HG03575 (cell line): ENCODE measurements at regions not wholly inside any gene's neighbourhood (a gene's known extent, or its start where the extent isn't known, plus 50 kb on each side); places are given as distances from the start of the nearest gene placed in this dataset.

Experiments used
- ATAC-seq: cut with Tn5 transposase; IDR thresholded peaks from one replicate; pipeline ENCODE4 v1.9.1; 2021; ENCODE audit not compliant: unreplicated experiment, insufficient number of reproducible peaks, low FRiP score; ENCODE audit errors: extremely low read depth

DNA sequence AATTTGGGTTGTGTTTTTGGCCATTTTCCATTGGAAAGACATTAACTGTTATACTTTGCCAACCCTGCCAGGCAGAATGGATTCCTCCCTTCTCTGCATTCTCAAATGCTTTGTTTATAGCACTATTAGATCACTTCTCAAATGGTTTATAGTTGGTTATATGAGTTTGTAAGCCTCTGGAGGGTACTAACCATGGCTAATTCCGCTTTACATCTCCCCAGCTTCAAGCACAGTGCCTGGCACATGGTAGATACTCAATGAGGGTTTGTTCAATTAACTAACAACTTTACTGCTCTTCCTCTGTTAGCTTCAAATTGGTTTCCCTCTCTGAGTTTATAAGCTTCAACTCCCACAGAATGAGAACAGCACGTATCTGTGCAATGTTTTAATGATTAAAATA is 213.5 kb downstream of the SOX11 start:
- no peak for ATAC-seq

GRCh38 chr2:5908071-5908470 is 215.9 kb downstream of the SOX11 start:
- ATAC-seq = no peak

GRCh38 chr2:5911718-5912117 is 219.5 kb downstream of the SOX11 start:
- no peak for ATAC-seq

DNA sequence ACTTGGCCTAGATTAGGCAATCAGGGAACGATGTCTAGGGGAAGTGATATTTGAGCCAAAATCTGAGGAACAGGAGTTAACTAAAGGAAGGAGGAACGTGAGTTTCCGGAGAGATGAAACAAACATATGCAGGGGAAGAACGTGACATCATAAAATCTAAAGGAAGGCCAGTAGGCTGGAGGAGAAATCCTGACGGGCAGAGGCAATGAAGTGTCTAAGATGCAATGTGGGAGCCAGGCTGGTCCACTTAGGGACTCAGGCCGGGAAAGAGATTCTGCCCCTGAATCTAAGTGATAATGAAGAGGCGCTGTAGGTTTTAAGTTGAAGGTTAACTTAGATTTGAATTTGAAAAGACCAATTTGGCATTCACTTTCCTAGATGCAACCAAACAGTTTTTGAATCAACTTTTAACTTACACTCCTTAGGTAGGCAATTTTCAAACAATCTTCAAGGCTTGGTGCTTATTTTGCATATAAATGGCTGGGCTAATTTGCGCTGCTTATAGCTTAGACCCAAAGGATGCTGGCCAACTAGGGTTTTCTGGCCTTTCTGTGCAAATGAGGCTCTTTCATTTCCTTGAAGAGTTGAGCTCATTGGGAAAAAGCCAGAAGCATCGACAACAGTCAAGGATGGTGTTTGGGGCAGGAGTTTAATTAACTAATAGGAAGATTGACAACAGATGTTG is 221.7 kb downstream of the SOX11 start:
- ATAC-seq = no peak

DNA sequence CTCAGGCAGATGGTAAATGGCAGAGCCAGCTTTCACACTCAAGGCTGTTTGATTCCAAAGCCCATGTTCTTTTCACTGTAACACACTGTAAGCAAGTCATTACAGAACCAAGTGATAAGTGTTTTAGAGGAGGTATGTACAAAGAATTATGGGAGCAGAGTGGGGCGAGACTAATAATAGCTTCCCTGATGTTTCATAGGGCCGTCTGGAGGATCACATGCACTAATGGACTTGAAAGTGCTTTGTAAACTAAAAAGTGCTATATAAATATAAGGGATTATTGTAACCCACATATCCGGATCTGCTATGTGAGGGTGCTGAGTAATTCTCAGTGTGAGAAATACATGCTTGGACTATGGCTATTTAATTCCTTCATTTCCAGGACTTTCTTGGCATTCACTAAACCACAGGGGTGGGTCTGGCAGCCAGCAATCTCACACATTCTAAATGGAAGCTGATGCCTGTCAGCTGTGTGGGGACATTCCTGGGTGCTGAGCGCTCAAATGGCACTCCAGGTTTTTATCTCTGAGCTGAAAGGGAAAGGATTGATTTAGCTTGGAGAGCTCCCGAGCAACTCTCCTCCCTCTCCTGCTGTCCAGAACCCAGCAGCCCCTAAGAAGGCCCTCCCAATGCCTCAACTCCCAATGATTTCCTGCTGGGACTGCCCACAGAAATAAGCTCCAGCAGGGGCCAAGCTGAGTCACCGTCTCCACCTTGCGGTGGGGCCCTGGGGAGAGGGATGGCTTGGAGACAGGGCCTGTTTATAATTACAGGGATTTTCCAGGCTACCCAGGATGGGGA is 222.8 kb downstream of the SOX11 start:
- ATAC-seq = no peak

DNA sequence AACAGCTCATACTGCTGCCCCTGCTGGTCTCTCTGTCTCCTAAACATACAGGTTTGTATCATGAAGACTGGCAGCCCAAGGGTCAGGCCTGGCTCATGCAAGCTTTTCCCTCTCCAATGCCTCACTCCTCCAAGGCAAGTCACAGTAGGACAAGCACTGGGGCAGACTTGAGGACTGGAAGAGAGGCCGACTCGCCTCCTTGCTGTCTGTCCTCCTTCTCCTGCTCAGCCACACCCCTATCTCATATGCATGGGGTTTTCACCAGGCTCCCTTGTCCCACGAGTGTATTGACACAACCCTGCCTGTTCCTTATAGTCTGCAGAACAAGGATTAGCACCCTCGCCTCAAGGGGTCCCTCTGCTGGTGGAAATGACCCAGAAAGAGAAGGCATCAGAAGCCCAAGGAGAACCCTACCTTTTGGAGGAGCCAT is 223.7 kb downstream of the SOX11 start:
- no peak for ATAC-seq

DNA sequence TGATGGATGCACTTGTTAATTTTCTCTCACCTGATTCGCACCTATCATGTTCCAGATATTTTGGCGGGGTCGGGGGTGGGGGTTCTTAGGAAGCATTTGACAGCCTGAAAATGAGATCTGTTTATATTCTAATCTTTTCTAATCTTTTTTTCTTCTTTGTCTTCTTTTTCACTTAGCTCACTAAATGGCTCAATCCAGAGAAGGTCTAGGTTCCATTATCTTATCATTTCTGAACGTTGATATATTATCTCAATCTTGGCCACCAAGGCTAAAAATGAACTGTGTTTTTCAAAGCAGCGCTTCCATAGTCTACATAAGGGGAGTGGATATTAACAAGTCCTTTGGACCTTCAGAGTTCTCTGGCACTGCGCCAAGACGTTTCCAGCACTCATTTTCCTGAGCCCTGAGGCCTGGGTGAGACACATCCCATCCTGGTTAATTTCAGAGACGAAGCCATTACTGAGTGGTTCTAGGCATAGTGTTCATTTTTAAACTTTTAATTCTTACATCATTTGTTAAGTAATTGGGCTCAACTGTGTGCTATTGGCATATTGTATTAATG is 229.0 kb downstream of the SOX11 start:
- ATAC-seq = no peak

DNA sequence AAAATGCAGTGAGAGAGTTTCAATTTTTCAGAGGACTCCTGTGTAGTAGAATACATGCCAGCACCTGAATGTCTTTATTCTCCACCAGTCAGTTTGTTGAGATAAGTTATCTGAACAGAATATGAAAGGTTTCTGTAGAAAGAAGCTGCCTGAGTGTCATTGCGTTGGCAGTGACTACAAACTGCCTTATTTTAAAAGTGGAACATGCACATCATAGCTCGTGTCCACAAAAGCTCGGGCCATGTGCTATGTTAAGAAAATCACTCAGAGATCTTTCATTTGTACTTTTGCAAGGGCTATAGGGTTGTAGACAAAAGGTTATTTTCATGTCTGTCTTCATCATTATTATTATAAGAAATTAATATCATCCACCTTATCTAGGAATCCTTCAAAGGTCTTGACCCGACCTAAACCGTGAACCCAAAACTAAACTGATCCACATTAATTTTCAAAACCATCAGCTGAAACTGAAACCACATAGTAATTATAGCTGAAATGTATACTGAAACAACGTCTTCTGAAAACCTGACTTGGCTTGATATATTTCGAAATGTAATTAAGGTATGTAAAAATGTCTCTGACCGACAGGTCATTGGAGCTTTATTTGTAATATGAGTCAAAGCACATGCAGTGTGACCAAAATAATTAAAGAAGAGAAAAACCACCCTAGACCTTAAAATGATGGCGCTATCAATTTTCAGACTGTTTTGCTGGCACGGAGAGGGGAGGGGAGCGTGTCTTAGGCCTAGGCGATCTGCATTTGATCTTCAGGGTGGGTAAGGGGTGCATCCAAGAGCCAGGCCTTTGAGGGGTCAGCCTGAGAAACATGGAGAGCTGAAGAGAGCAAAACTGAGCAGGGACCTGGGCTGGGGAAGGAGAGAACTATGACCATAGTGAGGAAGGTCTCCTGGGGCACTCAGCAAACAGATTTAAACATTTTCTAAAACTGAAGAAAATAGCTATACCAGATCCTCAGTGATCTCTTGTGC is 232.1 kb downstream of the SOX11 start:
- ATAC-seq = no peak

DNA sequence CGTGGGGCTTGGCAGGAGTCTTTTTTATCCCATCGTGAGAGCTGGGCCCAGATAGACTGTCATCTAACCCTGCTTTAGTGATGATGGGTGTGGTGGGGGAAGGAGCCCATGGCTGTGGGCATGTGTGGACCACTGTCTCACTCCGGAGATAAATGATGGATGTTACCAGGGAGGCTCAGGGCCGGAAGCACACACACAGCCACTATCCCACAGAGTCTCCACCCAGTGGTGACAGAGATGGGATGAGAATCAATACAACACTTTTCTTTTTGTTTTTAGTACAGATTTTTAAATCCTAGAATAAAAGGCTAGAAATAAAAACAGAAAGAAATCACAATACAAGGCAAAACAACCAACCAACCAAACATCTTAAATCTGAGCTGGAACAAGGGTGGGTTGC is 233.4 kb downstream of the SOX11 start:
- no peak for ATAC-seq

DNA sequence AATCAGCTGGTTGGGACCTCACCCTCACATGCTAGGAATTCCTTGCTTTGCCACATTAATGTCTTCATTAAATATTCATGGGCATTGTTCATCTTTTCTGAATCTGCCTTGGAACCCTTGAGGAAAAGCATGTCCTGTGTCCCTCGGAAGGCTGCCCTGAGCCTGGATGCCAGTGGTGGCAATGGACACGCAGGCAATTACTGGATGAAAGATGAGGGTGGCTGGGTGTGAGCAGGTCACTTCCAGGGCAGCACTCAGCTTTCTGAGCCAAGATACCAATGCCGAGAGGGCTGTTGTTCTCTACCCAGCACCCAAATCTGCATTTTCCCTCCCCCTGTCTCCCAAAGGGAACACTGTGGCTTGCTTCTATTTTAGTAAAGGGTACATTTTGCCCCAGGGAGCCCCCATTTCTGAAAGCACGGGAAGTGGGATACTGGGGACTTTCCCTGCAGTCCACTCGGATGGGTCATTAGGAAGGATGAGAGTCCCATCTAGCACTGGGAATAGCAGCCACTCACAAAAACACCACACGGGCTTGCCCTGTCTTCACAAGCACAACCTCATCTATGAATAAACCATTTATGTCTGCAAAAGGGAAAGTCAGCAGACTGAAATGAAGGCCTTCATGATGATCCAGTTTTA is 234.8 kb downstream of the SOX11 start:
- no peak for ATAC-seq

DNA sequence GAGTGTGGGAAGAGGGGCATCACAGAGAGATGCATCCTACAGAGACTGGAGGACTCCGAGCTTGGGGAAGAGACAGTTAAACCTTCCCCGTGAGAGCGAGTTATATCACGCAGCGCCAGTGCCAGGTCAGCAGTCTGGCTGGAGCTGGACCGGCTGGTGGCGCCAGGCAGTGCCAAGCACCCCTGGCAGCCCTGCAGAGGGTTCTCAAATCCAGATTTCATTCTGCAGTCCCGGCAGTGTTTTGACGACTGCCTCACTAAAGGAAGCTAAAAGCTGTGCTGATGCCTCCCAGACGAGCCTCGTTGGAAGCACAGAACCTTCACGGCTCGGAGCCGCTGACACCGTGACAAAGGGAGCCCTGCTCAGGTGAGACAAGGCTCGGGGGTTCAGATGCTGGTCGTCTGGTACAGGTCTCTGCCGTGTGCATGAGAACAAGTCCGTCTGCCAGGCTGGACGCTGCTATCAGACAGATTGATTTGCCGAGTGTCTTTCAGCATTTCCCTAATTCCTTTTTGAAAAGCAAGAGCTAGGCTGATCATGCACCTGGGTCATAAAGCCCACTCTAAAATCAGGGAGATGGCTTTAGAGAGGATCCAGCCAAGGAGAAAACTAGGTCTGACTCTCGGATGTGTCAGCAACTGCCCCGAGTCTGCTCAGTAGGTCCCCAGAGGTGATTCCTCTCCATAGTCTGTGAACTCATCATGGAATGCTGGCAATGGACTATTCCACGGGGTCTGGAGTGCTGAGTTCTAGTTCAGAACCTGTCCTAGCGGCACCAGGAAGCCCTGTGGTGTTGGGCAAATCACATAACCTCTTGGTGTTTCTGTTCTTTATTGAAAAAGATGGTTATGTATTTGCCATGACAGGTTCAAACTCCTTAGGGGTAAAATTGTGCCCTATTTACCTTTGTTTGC is 240.6 kb downstream of the SOX11 start:
- ATAC-seq = no peak

GRCh38 chr2:5933669-5934068 is 241.5 kb downstream of the SOX11 start:
- ATAC-seq = no peak

DNA sequence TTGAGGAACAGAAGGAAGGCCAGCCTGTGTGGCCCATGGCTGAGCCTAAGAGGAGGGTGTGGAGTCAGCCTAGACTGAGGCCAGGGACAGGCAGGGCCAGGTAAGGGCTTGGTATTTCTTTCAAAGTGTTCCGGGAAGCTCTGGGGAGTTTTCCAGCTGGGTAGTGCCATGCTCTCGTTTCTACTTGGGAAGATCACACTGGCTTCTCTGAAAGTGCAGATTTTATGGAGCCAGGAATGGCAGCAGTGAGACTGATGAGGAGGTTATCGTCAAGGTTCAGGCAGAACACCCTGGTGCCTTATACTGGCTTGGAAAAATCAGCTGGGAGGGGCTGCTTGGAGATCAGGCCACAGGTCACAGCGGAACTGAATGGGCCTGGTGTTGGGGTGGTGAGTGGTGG is 245.1 kb downstream of the SOX11 start:
- no peak for ATAC-seq

- ATAC-seq = no peak
Observed at GRCh38 chr2:5937851-5938565, 245.8 kb downstream of the SOX11 start.

DNA sequence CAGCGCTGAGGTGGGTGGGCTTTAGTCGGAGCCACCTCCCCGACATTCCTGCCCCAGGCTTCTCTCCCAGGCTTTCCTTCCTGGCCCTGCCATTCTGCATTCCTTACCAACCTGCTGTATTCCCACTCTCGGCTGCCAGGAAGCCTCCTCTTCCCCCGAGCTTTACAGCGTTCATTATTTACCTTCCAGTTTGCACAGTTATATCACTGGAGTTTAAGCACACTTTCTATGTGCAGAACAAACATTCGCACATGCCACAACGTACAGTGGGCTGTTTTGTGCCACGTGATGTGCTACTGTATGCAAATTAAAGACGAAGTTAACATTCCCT is 246.3 kb downstream of the SOX11 start:
- no peak for ATAC-seq

GRCh38 chr2:5939553-5939952 is 247.4 kb downstream of the SOX11 start:
- no peak for ATAC-seq
